ENCODE measurements at regions not wholly inside any gene's neighbourhood (a gene's known extent, or its start where the extent isn't known, plus 50 kb on each side); places are given as distances from the start of the nearest gene placed in this dataset.

GRCh38 chr1:30090162-30090820, 633.1 kb downstream of the MATN1 start:
- Histone ChIP-seq H3K27me3 (peaks cover 0 to 11% of the 10 kb centered on the region in 2 donors), H3K27ac (no peak overlapping the region), H3K36me3 (no peaks in the 10 kb centered on the region), H3K4me3 (no peak overlapping the region), H3K4me1 (peaks cover 0 to 15% (median 3%) of the 10 kb centered on the region in 4 donors), H3K9me3 (peaks cover 0 to 32% (median 1%) of the 10 kb centered on the region in 4 donors)
- DNase-seq (ENCODE audit: low spot score in 2 of 2), result no peak
- 70 to 72% methylated on average over 10 of the region's 10 CpGs for WGBS, 2 donors
- TF ChIP-seq CTCF (IDR thresholded peaks at IDR 0.05) (no peak), EP300 (IDR thresholded peaks at IDR 0.05) (no peak), POLR2A (IDR thresholded peaks at IDR 0.05) (no peak)

GRCh38 chr1:30089024-30089430, 634.4 kb downstream of the MATN1 start:
- Histone ChIP-seq H3K4me1 (peaks cover 0 to 26% (median 6%) of the 10 kb centered on the region in 4 donors), H3K36me3 (no peaks in the 10 kb centered on the region), H3K27ac (no peak overlapping the region), H3K27me3 (peaks cover 0 to 11% of the 10 kb centered on the region in 2 donors), H3K4me3 (no peak overlapping the region), H3K9me3 (peaks cover 0 to 31% (median 1%) of the 10 kb centered on the region in 4 donors)
- no peak for TF ChIP-seq CTCF (IDR thresholded peaks at IDR 0.05)
- TF ChIP-seq POLR2A (IDR thresholded peaks at IDR 0.05), result no peak
- no peak for TF ChIP-seq EP300 (IDR thresholded peaks at IDR 0.05)
- DNase-seq (ENCODE audit: low spot score in 2 of 2), result peak in 1 of 2 donors; percentile 5
- WGBS, 2 donors, result 15 to 22% methylated on average over 11 of the region's 11 CpGs

GRCh38 chr1:30088594-30088993, 634.8 kb downstream of the MATN1 start:
- H3K4me3 ChIP-seq, result no peak overlapping the region
- H3K4me1 ChIP-seq, result peaks cover 0 to 30% (median 10%) of the 10 kb centered on the region in 4 donors
- peaks cover 0 to 26% (median 1%) of the 10 kb centered on the region in 4 donors for H3K9me3 ChIP-seq
- H3K36me3 ChIP-seq, result no peaks in the 10 kb centered on the region
- 62 to 63% methylated on average over 10 of the region's 10 CpGs for WGBS, 2 donors
- peaks cover 0 to 11% of the 10 kb centered on the region in 2 donors for H3K27me3 ChIP-seq
- no peak for DNase-seq (ENCODE audit: low spot score in 2 of 2)
- TF ChIP-seq CTCF (IDR thresholded peaks at IDR 0.05), result no peak
- no peak overlapping the region for H3K27ac ChIP-seq

DNA sequence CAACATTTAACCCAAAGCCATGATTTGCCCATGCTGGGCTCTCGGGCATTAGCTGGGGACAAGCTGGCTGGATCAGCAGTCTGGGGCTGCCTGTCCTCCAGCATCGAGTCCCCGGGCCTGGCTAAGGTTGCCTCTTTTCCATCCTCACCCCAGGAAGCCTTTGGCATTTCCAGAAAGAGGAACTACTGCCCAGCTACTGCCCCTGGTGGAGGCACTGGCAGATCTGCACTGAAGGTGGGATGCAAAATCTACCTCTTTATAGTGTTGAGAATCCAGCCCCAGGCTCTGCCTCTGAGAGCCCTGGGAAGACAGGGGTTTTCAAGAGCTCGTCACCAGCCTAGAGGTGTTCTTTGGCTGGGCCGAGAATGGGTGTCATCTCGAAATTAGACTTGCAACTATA, 635.9 kb downstream of the MATN1 start:
- DNase-seq (ENCODE audit: low spot score in 2 of 2), result no peak
- H3K9me3 ChIP-seq, result peaks cover 0 to 15% (median 0%) of the 10 kb centered on the region in 4 donors
- H3K27ac ChIP-seq, result no peak overlapping the region
- 69 to 72% methylated on average over 6 of the region's 6 CpGs for WGBS, 2 donors
- no peaks in the 10 kb centered on the region for H3K36me3 ChIP-seq
- peaks cover 0 to 11% of the 10 kb centered on the region in 2 donors for H3K27me3 ChIP-seq
- TF ChIP-seq CTCF (IDR thresholded peaks at IDR 0.05) (no peak), POLR2A (IDR thresholded peaks at IDR 0.05) (no peak), EP300 (IDR thresholded peaks at IDR 0.05) (no peak)
- H3K4me3 ChIP-seq, result no peak overlapping the region
- peaks cover 0 to 38% (median 13%) of the 10 kb centered on the region in 4 donors for H3K4me1 ChIP-seq
